ENCODE measurements at regions not wholly inside any gene's neighbourhood (a gene's known extent, or its start where the extent isn't known, plus 50 kb on each side); places are given as distances from the start of the nearest gene placed in this dataset.

- TF ChIP-seq CTCF (IDR thresholded peaks at IDR 0.05; ENCODE audit: extremely low read depth in 1 of 2, insufficient read depth in 1 of 2, low read depth in 1 of 2, low read length in 2 of 2), result no peak
- TF ChIP-seq JUN (IDR thresholded peaks at IDR 0.05; ENCODE audit: borderline replicate concordance, insufficient read depth, insufficient read length, low read depth), result no peak
- no peak for TF ChIP-seq MYC (IDR thresholded peaks at IDR 0.05; ENCODE audit: low read depth, low read length)
- TF ChIP-seq POLR2AphosphoS5 (IDR thresholded peaks at IDR 0.05; ENCODE audit: insufficient read depth, low read depth, low read length), result no peak
- no peak for TF ChIP-seq POLR2A (IDR thresholded peaks at IDR 0.05; ENCODE audit: low read depth, low read length)
- TF ChIP-seq FOS (IDR thresholded peaks at IDR 0.05; ENCODE audit: borderline replicate concordance, insufficient read depth, low read length), result no peak
- no peak for TF ChIP-seq EZH2 (IDR thresholded peaks at IDR 0.05; ENCODE audit: borderline replicate concordance, low read depth, low read length, severe bottlenecking)
- no peak for TF ChIP-seq MAX (IDR thresholded peaks at IDR 0.05; ENCODE audit: insufficient read depth, insufficient read length)
These were observed 618.5 kb upstream of the ANKRD30A start for GRCh38 chr10:36506697-36507496.

All from endothelial cell of umbilical vein (primary cell).